HepG2 (cell line): ENCODE measurements at regions not wholly inside any gene's neighbourhood (a gene's known extent, or its start where the extent isn't known, plus 50 kb on each side); places are given as distances from the start of the nearest gene placed in this dataset.

Source experiments
- ATAC-seq: fragments of 200-7000 bp; cut with Tn5 transposase; 3 replicates; pipeline ENCODE4 v1.9.1; 2020; ENCODE audit warnings: mild to moderate bottlenecking, moderate library complexity
- BruUV-seq: library from RNA; stranded (reverse); fragments of 400-500 nt; replicated peaks from 2 replicates; lab custom pipeline; 2021; lab: Mats Ljungman, UMichigan
- CTCF ChIA-PET: fragments of 300-600 bp; formaldehyde crosslinking; extraction: SDS; loops from one replicate; lab custom pipeline; 2021; ENCODE audit warnings: low total read pairs, inconsistent platforms, low intra/inter-chr PET ratio; lab: Yijun Ruan, JAX
- POLR2A ChIA-PET: fragments of 350-600 bp; sonication (Branson Sonifier 250); formaldehyde crosslinking; loops from one replicate; lab custom pipeline; 2020; ENCODE audit warnings: antibody characterized with exemption, inconsistent platforms; lab: Yijun Ruan, JAX
- DNase-seq: peaks from one replicate; pipeline ENCODE4 v3.0.0-alpha.2; 2015; ENCODE audit warnings: low spot score
- FAIRE-seq: peaks from 3 replicates; lab custom pipeline; 2011; peaks lifted over from hg19 to GRCh38; lab: Jason Lieb, UNC
- H2AFZ ChIP-seq: one replicate; pipeline ENCODE4 v1.6.1; 2011; ENCODE audit warnings: low read length, inconsistent platforms
- H3K27ac ChIP-seq: fragments of 300-600 bp; 3 replicates; pipeline ENCODE4 v1.8.0; 2011; ENCODE audit warnings: mixed run types, mild to moderate bottlenecking, mixed read lengths, low read length, inconsistent platforms; ENCODE audit not compliant: insufficient read depth; ENCODE audit errors: extremely low read length
- H3K27me3 ChIP-seq, 2 experiments: fragments of 200-600 bp in 1 of 2; 2 replicates in 1 of 2; 3 replicates in 1 of 2; pipeline versions ENCODE4 v1.6.0 to v1.8.0; 2011; ENCODE audit warnings: low read length in 2 of 2, mild to moderate bottlenecking in 2 of 2, moderate library complexity in 2 of 2, inconsistent platforms in 1 of 2; ENCODE audit not compliant: insufficient read depth in 2 of 2, control insufficient read depth in 1 of 2
- H3K36me3 ChIP-seq, 2 experiments: fragments of 200-600 bp in 1 of 2; replicated peaks in 1 of 2; 2 replicates in 1 of 2; 3 replicates in 1 of 2; pipeline versions ENCODE4 v1.5.1 to v1.8.0; 2011; ENCODE audit warnings: low read length in 2 of 2, inconsistent platforms in 1 of 2; ENCODE audit not compliant: insufficient read depth in 2 of 2, control insufficient read depth in 1 of 2
- H3K4me1 ChIP-seq: 2 replicates; pipeline ENCODE4 v1.5.1; 2012; ENCODE audit warnings: low read length, inconsistent platforms; ENCODE audit not compliant: insufficient read depth
- H3K4me2 ChIP-seq: 2 replicates; pipeline ENCODE4 v1.6.0; 2011; ENCODE audit warnings: low read depth, low read length, inconsistent platforms
- H3K4me3 ChIP-seq, 3 experiments: fragments of 200-600 bp in 1 of 3; sonication (generic), shearing (Covaris generic) in 1 of 3; replicated peaks in 1 of 3; 2 replicates each; pipeline ENCODE4 v1.5.1; 2011 to 2016; ENCODE audit warnings: low read length in 3 of 3, inconsistent platforms in 2 of 3, low read depth in 2 of 3, mild to moderate bottlenecking in 2 of 3, control low read depth in 1 of 3, mixed read lengths in 1 of 3; ENCODE audit not compliant: insufficient read depth in 1 of 3
- H3K79me2 ChIP-seq: one replicate; pipeline ENCODE4 v1.6.1; 2011; ENCODE audit warnings: low read length, inconsistent platforms; ENCODE audit not compliant: insufficient read depth
- H3K9ac ChIP-seq: 2 replicates; pipeline ENCODE4 v1.6.0; 2011; ENCODE audit warnings: mild to moderate bottlenecking, low read depth, low read length, inconsistent platforms; ENCODE audit not compliant: insufficient read depth
- H3K9me3 ChIP-seq: 2 replicates; pipeline ENCODE4 v1.5.1; 2012; ENCODE audit warnings: mild to moderate bottlenecking, low read length
- H4K20me1 ChIP-seq: 2 replicates; pipeline ENCODE4 v1.6.0; 2011; ENCODE audit warnings: inconsistent platforms, mild to moderate bottlenecking, low read length, moderate library complexity; ENCODE audit not compliant: insufficient read depth
- ASH2L ChIP-seq: fragments of 300-600, 200-600 bp; sonication (generic); IDR thresholded peaks from 2 replicates; pipeline ENCODE4 v1.7.0; 2017; ENCODE audit warnings: low read depth, mild to moderate bottlenecking, moderate library complexity, mixed read lengths, low read length; ENCODE audit not compliant: insufficient read length
- CBX5 ChIP-seq: sonication (generic); formaldehyde crosslinking; IDR thresholded peaks from 2 replicates; pipeline ENCODE4 v1.4.0; 2020; ENCODE audit warnings: missing genetic modification reagents, borderline replicate concordance
- HNRNPUL1 ChIP-seq: fragments of 200-400 bp; formaldehyde crosslinking; IDR thresholded peaks from 2 replicates; pipeline ENCODE4 v1.6.1; 2017; ENCODE audit warnings: low read depth, mild to moderate bottlenecking, low read length, moderate library complexity
- MAX ChIP-seq: IDR thresholded peaks from 2 replicates; pipeline ENCODE4 v1.6.1; 2012; ENCODE audit warnings: inconsistent platforms
- MED1 ChIP-seq: sonication (generic); formaldehyde crosslinking; IDR thresholded peaks from 2 replicates; pipeline ENCODE4 v1.4.0; 2020; ENCODE audit warnings: missing genetic modification reagents
- PHF20 ChIP-seq: sonication (generic); formaldehyde crosslinking; IDR thresholded peaks from 2 replicates; pipeline ENCODE4 v1.5.0; 2020; ENCODE audit warnings: mild to moderate bottlenecking, missing genetic modification reagents
- TP53 ChIP-seq: sonication (generic); formaldehyde crosslinking; conservative IDR thresholded peaks from 2 replicates; pipeline ENCODE4 v1.4.0; 2020; ENCODE audit warnings: missing genetic modification reagents
- ZNF33A ChIP-seq: sonication (generic); formaldehyde crosslinking; IDR thresholded peaks from 2 replicates; pipeline ENCODE4 v1.5.1; 2020; ENCODE audit warnings: missing genetic modification reagents, mild to moderate bottlenecking, moderate library complexity, borderline replicate concordance
- ZNF343 ChIP-seq: sonication (generic); formaldehyde crosslinking; IDR thresholded peaks from 2 replicates; pipeline ENCODE4 v1.4.0; 2020; ENCODE audit warnings: mild to moderate bottlenecking, missing genetic modification reagents
- ZNF414 ChIP-seq: sonication (generic); formaldehyde crosslinking; IDR thresholded peaks from 2 replicates; pipeline ENCODE4 v1.5.0; 2020; ENCODE audit warnings: missing genetic modification reagents
- ZNF543 ChIP-seq: sonication (generic); formaldehyde crosslinking; IDR thresholded peaks from 2 replicates; pipeline ENCODE4 v1.4.0; 2020; ENCODE audit warnings: mild to moderate bottlenecking, missing genetic modification reagents
- ZNF605 ChIP-seq: sonication (generic); formaldehyde crosslinking; IDR thresholded peaks from 2 replicates; pipeline ENCODE4 v1.8.0; 2022; ENCODE audit warnings: mild to moderate bottlenecking, missing genetic modification reagents
- ZNF841 ChIP-seq: sonication (generic); formaldehyde crosslinking; IDR thresholded peaks from 2 replicates; pipeline ENCODE4 v1.8.1; 2023; ENCODE audit warnings: missing genetic modification reagents, borderline replicate concordance
- WGBS: methylation state at CpG from one replicate; pipeline ENCODE4 v1.1.6; 2017; ENCODE audit warnings: low lambda C conversion rate; 5-methylcytosine and 5-hydroxymethylcytosine counted together
- in situ Hi-C: cut with HindIII; loops from 2 replicates; pipeline ENCODE4 v1.10.0; 2017; ENCODE audit warnings: low pct_unique_long_range_greater_than_20kb; ENCODE audit not compliant: extremely low pct_ligation_motif_present
- intact Hi-C: fragments of 100-400 bp; cut with micrococcal nuclease; formaldehyde crosslinking; loops from one replicate; pipeline ENCODE4 v1.10.0; 2022; ENCODE audit not compliant: unreplicated experiment
- TF ChIP-seq, protein P1 (sequence below): sonication (generic); formaldehyde crosslinking; IDR thresholded peaks from 2 replicates; pipeline ENCODE4 v1.9.0; 2021; ENCODE audit warnings: missing genetic modification reagents, borderline replicate concordance

DNA sequence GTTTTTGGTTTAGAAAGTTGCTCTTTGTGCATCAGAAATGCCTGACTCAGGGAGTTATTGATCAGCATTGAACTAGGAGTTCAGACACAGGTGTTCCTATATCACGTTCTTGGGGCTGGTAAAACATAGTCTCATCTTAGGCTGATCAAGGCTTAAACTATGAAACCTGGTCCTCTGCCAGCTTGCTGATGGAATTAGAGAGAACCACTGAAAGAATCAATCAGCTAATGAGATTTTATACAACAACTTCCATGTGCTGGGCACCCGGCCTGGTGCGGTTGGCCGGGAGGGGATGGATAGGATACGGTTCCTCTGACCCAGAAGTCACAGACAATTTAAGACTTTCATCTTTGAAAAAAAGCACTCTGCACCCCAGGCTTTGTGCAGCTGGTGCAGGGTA lies 164.9 kb downstream of the RDH14 start (continued):
- TF ChIP-seq ZNF414 (CRISPR knock-in tag), result no peak
- TF ChIP-seq, all 625 proteins: peak for 0

DNA sequence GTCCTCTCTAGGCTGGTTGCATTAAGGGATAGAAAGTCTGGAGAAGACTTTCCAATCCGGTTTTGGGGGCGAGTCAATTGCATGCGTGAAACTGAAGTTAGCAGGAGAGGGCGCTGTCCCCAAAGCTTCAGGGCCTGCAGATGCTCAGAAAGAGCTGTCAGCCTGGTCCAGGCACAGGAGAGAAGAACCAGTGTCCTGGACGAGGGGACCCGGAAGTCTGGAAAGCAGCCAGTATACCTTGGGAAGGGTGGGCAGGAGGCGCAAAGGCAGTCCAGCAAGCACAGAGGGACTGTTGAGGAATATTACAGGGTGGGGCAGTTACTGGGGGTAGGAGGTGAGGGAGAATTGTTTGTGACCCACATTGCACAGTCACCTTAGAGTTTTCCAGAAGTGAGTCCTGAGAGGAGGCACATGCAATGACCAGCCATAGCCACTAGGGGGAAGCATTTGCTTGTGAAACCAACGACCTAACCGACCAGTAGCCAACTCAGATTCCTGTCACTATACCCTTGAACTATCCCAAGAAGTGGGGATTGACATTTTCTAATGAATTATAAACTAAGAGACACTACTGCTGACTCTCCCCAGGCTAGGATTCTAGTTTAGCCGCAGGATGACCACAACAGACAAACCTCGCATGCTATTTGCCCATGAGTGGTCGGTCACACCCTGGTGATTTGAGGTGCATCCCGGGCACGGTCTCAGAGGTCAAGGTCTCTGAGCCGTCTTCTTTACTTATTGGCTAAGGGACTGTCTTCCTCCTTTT lies 172.8 kb downstream of the RDH14 start:
- H3K79me2 ChIP-seq, result no peaks in the 10 kb centered on the region
- no peak overlapping the region for H2AFZ ChIP-seq
- peak overlapping the region; percentile 68 for H3K4me2 ChIP-seq
- no peaks in the 10 kb centered on the region for H3K9me3 ChIP-seq
- peak overlapping the region in 1 of 3 experiments; percentile 43; a peak in 1 of 6 replicates for H3K4me3 ChIP-seq
- FAIRE-seq, result peak; percentile 99
- no peaks in the 10 kb centered on the region for H3K36me3 ChIP-seq
- ChIA-PET POLR2A (no interaction called here), CTCF (interaction anchor here (1.3 to 1.6 kb wide), 5 partner anchors 10 to 1476 kb away, joined by 4 to 8 read pairs (median 4); no protein-coding TSS in a partner anchor)
- 15% methylated on average over 15 of the region's 15 CpGs for WGBS
- BruUV-seq, result no TSS peak
- H3K9ac ChIP-seq, result no peak overlapping the region
- no peaks in the 10 kb centered on the region for H3K27me3 ChIP-seq
- H4K20me1 ChIP-seq, result no peaks in the 10 kb centered on the region
- peak; percentile 71 for DNase-seq
- in situ Hi-C loops, result no loop called here
- peak; percentile 97 for ATAC-seq
- intact Hi-C loops, result loop anchor here (1.0 to 5.0 kb wide), 4 partner anchors 23 to 1476 kb away; partner anchors contain the start of gene RDH14
- H3K4me1 ChIP-seq, result 0 out of 2 replicates have a peak, but pooled peaks cover 8% of the 10 kb centered on the region
- H3K27ac ChIP-seq, result no peak overlapping the region
- 0 out of 2 replicates have a peak, but pooled peaks have one; percentile 39 for TF ChIP-seq ZNF543 (CRISPR knock-in tag)
- TF ChIP-seq, protein P1, sequence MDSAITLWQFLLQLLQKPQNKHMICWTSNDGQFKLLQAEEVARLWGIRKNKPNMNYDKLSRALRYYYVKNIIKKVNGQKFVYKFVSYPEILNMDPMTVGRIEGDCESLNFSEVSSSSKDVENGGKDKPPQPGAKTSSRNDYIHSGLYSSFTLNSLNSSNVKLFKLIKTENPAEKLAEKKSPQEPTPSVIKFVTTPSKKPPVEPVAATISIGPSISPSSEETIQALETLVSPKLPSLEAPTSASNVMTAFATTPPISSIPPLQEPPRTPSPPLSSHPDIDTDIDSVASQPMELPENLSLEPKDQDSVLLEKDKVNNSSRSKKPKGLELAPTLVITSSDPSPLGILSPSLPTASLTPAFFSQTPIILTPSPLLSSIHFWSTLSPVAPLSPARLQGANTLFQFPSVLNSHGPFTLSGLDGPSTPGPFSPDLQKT (CRISPR knock-in tag), result no peak
- no peak for TF ChIP-seq TP53 (CRISPR knock-in tag)
- no peak for TF ChIP-seq ZNF33A (CRISPR knock-in tag)
- no peak for TF ChIP-seq PHF20 (CRISPR knock-in tag)
- TF ChIP-seq CBX5 (CRISPR knock-in tag), result no peak
- no peak for TF ChIP-seq ZNF343
- TF ChIP-seq ASH2L, result no peak
- no peak for TF ChIP-seq HNRNPUL1
- TF ChIP-seq MAX, result peak; percentile 31; the same call in 1 of the 2 replicates
- TF ChIP-seq ZNF841, result no peak
- peak; percentile 35; the same call in 1 of the 2 replicates for TF ChIP-seq MED1
- TF ChIP-seq ZNF605 (CRISPR knock-in tag), result no peak
